GM13976 (cell line): ENCODE measurements at regions not wholly inside any gene's neighbourhood (a gene's known extent, or its start where the extent isn't known, plus 50 kb on each side); places are given as distances from the start of the nearest gene placed in this dataset.

ENCODE experiments used
- DNase-seq: peaks from one replicate; pipeline ENCODE4 v3.0.0; 2012; ENCODE audit warnings: low spot score
- CTCF ChIP-seq: IDR thresholded peaks from 2 replicates; pipeline ENCODE4 v1.5.1; 2012; ENCODE audit warnings: borderline replicate concordance, mild to moderate bottlenecking; ENCODE audit not compliant: insufficient read depth; ENCODE audit errors: extremely low read depth, missing control alignments, control extremely low read depth
- in situ Hi-C: fragments of 300-500 bp; cut with MboI; formaldehyde crosslinking; loops from one replicate; pipeline ENCODE4 v1.12.0; 2022; ENCODE audit warnings: low sequenced_read_pairs, mixed read lengths, inconsistent platforms; ENCODE audit not compliant: unreplicated experiment

- in situ Hi-C loops: no loop called here
- DNase-seq: no peak
Observed at GRCh38 chr15:46938169-46938568, 779.1 kb upstream of the SEMA6D start.

GRCh38 chr15:46941241-46941640, 776.1 kb upstream of the SEMA6D start:
- in situ Hi-C loops: no loop called here

More at GRCh38 chr15:46938169-46938568, 779.1 kb upstream of the SEMA6D start:
- no peak for TF ChIP-seq CTCF

GRCh38 chr15:46946953-46947352, 770.4 kb upstream of the SEMA6D start:
- in situ Hi-C loops: no loop called here
- no peak for TF ChIP-seq CTCF
- no peak for DNase-seq

More at GRCh38 chr15:46941241-46941640, 776.1 kb upstream of the SEMA6D start:
- TF ChIP-seq CTCF: no peak
- DNase-seq: no peak

GRCh38 chr15:46955576-46955975, 761.7 kb upstream of the SEMA6D start:
- no peak for DNase-seq
- no peak for TF ChIP-seq CTCF
- in situ Hi-C loops: no loop called here

GRCh38 chr15:46956456-46956855, 760.8 kb upstream of the SEMA6D start:
- no peak for TF ChIP-seq CTCF
- no peak for DNase-seq
- in situ Hi-C loops: no loop called here

- in situ Hi-C loops: no loop called here
- no peak for DNase-seq
Observed at GRCh38 chr15:46956881-46957280, 760.4 kb upstream of the SEMA6D start.

More at GRCh38 chr15:46956881-46957280, 760.4 kb upstream of the SEMA6D start:
- TF ChIP-seq CTCF: no peak
